NT2/D1 (cell line): ENCODE measurements at regions not wholly inside any gene's neighbourhood (a gene's known extent, or its start where the extent isn't known, plus 50 kb on each side); places are given as distances from the start of the nearest gene placed in this dataset.
"Not testable (repeated sequence)": the region's sequence is repeated elsewhere in the genome, so short reads cannot be mapped to it uniquely, and the experiment has no call there.

Source experiments
- DNase-seq: peaks from one replicate; pipeline ENCODE4 v3.0.0-alpha.2; 2011; ENCODE audit warnings: low read depth, low spot score
- H3K27me3 ChIP-seq: 2 replicates; pipeline ENCODE4 v1.6.0; 2011; ENCODE audit warnings: mild to moderate bottlenecking; ENCODE audit not compliant: insufficient read length, insufficient read depth
- H3K36me3 ChIP-seq: 2 replicates; pipeline ENCODE4 v1.6.1; 2011; ENCODE audit warnings: mild to moderate bottlenecking, low read length, mixed read lengths; ENCODE audit not compliant: insufficient read depth, insufficient read length
- H3K4me1 ChIP-seq: 2 replicates; pipeline ENCODE4 v1.5.1; 2011; ENCODE audit not compliant: insufficient read depth, insufficient read length
- H3K4me3 ChIP-seq: 2 replicates; pipeline ENCODE4 v1.5.1; 2011; ENCODE audit warnings: low read depth; ENCODE audit not compliant: insufficient read length
- H3K9ac ChIP-seq: 2 replicates; pipeline ENCODE4 v1.6.0; 2011; ENCODE audit warnings: low read depth; ENCODE audit not compliant: insufficient read length
- H3K9me3 ChIP-seq: 2 replicates; pipeline ENCODE4 v1.5.1; 2011; ENCODE audit warnings: mild to moderate bottlenecking, low read length; ENCODE audit not compliant: insufficient read depth
- SUZ12 ChIP-seq: IDR thresholded peaks from 2 replicates; pipeline ENCODE4 v1.6.1; 2011; ENCODE audit not compliant: insufficient read length, insufficient read depth; ENCODE audit errors: extremely low read depth
- YY1 ChIP-seq: IDR thresholded peaks from 2 replicates; pipeline ENCODE4 v1.6.1; 2011; ENCODE audit not compliant: insufficient read length, insufficient read depth
- ZNF274 ChIP-seq: IDR thresholded peaks from 2 replicates; pipeline ENCODE4 v1.6.1; 2011; ENCODE audit warnings: mild to moderate bottlenecking, low read depth, low read length

GRCh38 chr14:29380826-29381225 lies 546.8 kb downstream of the PRKD1 start:
- H3K9ac ChIP-seq = no peak overlapping the region
- H3K9me3 ChIP-seq = no peaks in the 10 kb centered on the region
- DNase-seq = no peak
- no peak overlapping the region for H3K4me3 ChIP-seq
- no peak for TF ChIP-seq YY1
- no peak for TF ChIP-seq ZNF274
- TF ChIP-seq SUZ12 = no peak
- no peaks in the 10 kb centered on the region for H3K36me3 ChIP-seq
- H3K27me3 ChIP-seq = no peaks in the 10 kb centered on the region
- no peaks in the 10 kb centered on the region for H3K4me1 ChIP-seq

DNA sequence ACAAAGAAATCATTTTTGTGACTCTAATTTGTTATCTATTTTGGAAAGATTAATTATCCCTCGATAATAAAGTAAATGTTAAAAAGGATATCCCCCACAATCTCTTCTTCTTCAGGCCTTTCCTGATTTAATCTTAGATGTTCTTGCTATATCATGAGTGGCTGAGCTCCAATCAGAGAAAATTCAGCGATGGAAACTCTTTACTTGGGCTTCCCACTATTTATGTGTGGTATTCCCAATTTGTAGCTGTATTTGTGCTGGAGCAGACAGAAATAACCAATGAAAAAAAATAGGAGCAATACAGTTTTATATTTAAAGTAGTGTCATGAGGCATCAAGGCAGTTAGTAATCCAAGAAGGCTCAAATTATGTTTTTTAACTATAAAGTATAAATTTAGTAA lies 539.1 kb downstream of the PRKD1 start:
- Histone ChIP-seq H3K36me3 (no peaks in the 10 kb centered on the region), H3K27me3 (no peaks in the 10 kb centered on the region), H3K4me3 (no peak overlapping the region), H3K4me1 (no peaks in the 10 kb centered on the region), H3K9me3 (no peaks in the 10 kb centered on the region), H3K9ac (no peak overlapping the region)
- TF ChIP-seq ZNF274 (no peak), YY1 (no peak), SUZ12 (no peak)
- DNase-seq = no peak

- Histone ChIP-seq H3K36me3 (no peaks in the 10 kb centered on the region), H3K4me1 (no peaks in the 10 kb centered on the region), H3K9ac (no peak overlapping the region), H3K9me3 (no peaks in the 10 kb centered on the region), H3K4me3 (no peak overlapping the region), H3K27me3 (no peaks in the 10 kb centered on the region)
- TF ChIP-seq YY1 (no peak), ZNF274 (no peak), SUZ12 (no peak)
- no peak for DNase-seq
These were observed 537.4 kb downstream of the PRKD1 start for GRCh38 chr14:29390081-29390832.

DNA sequence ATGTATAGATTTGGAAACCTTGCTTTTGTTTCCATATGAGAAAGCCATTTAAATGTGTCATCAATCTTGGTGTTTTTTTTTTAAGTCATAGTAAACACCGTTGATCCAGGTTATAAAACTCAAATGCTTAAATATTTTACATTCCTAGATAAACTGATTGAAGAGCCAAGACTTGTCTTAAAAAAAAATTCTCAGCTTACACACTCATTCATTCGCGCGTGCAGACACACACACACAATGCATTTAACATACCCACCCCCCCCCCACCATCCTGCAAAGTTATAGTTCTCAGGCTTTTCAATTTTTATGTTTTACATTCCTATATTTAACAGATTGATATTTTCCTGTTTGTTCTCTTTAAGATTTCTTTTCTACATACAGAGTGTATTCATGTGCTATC lies 536.4 kb downstream of the PRKD1 start:
- Histone ChIP-seq H3K27me3 (no peaks in the 10 kb centered on the region), H3K9ac (no peak overlapping the region), H3K4me1 (no peaks in the 10 kb centered on the region), H3K4me3 (no peak overlapping the region), H3K36me3 (no peaks in the 10 kb centered on the region), H3K9me3 (no peaks in the 10 kb centered on the region)
- no peak for TF ChIP-seq SUZ12
- no peak for TF ChIP-seq YY1
- no peak for TF ChIP-seq ZNF274
- DNase-seq = no peak

DNA sequence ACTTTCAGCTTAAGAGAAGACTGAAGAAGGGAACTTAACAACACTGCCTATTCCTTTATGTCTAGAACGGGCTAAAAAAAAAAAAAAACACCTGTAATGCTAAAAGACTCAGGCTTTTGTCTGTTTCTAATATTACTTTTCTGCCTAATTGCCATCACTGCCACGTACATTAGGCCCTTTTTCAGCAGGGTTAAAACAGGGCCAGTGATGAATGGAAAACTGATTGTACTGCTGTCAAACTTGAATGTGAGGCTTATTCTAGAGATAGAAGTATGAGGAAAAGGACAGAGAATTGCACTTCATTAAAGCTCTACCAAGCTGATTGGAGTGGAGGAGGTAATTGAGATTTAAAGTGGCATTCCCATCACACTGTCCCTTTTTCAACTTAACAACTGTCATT lies 535.8 kb downstream of the PRKD1 start:
- no peak overlapping the region for H3K9ac ChIP-seq
- H3K4me3 ChIP-seq = no peak overlapping the region
- no peaks in the 10 kb centered on the region for H3K36me3 ChIP-seq
- H3K27me3 ChIP-seq = no peaks in the 10 kb centered on the region
- no peaks in the 10 kb centered on the region for H3K9me3 ChIP-seq
- no peak for TF ChIP-seq SUZ12
- H3K4me1 ChIP-seq = no peaks in the 10 kb centered on the region
- DNase-seq = no peak

- Histone ChIP-seq H3K4me1 (no peaks in the 10 kb centered on the region), H3K9me3 (no peaks in the 10 kb centered on the region), H3K36me3 (no peaks in the 10 kb centered on the region), H3K27me3 (no peaks in the 10 kb centered on the region), H3K4me3 (no peak overlapping the region), H3K9ac (no peak overlapping the region)
- TF ChIP-seq ZNF274 (no peak), SUZ12 (no peak), YY1 (no peak)
- no peak for DNase-seq
These were observed 535.4 kb downstream of the PRKD1 start for GRCh38 chr14:29392287-29392686.

- no peaks in the 10 kb centered on the region for H3K4me1 ChIP-seq
- H3K9ac ChIP-seq = no peak overlapping the region
- no peaks in the 10 kb centered on the region for H3K27me3 ChIP-seq
- TF ChIP-seq ZNF274 (no peak), SUZ12 (no peak)
- H3K36me3 ChIP-seq = no peaks in the 10 kb centered on the region
- DNase-seq = no peak
- H3K9me3 ChIP-seq = no peaks in the 10 kb centered on the region
- no peak overlapping the region for H3K4me3 ChIP-seq
These were observed 524.6 kb downstream of the PRKD1 start for GRCh38 chr14:29403091-29403490.

DNA sequence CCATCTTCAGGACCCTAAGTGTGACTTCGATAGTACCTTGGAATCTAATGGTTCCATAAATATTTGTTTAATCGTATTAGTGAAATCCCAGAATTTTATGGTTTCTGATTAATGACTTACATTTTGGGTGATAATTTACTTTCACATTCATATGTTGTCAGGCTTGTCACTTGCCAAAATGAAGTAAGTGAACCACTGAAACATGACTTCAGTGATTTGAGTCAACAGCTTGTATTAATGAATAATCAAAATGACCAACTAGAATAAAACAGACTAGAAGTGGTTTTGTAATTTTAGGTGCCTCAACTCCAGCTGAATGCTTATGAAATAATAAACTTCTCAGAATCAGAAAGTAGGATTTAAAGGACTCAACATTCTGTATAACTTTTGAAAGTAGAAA lies 517.1 kb downstream of the PRKD1 start:
- H3K36me3 ChIP-seq = no peaks in the 10 kb centered on the region
- no peak overlapping the region for H3K4me3 ChIP-seq
- no peak overlapping the region for H3K9ac ChIP-seq
- TF ChIP-seq YY1 (no peak), ZNF274 (no peak), SUZ12 (no peak)
- peaks cover 7% of the 10 kb centered on the region; the same call in 1 of the 2 replicates for H3K9me3 ChIP-seq
- no peaks in the 10 kb centered on the region for H3K27me3 ChIP-seq
- no peak for DNase-seq
- no peaks in the 10 kb centered on the region for H3K4me1 ChIP-seq

DNA sequence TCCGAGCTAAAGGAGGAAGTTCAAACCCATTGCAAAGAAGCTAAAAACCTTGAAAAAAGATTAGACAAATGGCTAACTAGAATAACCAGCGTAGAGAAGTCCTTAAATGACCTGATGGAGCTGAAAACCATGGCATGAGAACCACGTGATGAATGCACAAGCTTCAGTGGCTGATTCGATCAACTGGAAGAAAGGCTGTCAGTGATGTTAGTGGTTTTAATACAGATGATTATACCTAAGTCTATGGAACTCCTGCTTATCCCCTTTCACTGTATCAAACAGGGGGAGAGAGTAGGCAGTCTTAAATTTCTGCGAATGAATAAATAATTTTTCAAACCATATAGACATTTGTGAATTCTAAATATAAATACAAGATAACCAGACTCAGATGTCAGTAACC lies 512.7 kb downstream of the PRKD1 start:
- not testable (repeated sequence) for H3K4me3 ChIP-seq, DNase-seq, H3K9me3 ChIP-seq, H3K27me3 ChIP-seq, H3K36me3 ChIP-seq, H3K4me1 ChIP-seq, H3K9ac ChIP-seq
